ENCODE measurements at regions not wholly inside any gene's neighbourhood (a gene's known extent, or its start where the extent isn't known, plus 50 kb on each side); places are given as distances from the start of the nearest gene placed in this dataset.

DNA sequence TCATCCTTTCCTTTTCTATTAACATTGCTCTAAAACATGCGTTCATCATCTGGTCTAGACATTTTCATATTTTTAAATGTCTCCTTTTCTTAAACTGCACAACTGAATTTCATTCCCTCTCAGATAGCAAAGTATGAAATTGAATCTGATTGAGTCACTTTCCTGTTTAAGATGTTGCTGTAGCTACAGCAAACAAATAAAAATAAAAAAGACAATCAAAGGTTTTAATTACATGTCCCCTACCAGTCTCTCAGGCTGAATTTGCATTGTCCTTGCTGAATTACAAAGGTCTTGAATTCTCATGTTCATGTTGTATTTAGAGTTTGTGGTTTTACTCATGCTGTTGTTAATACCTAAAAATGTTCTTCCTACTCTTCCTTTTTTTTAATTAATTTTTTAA, 537.9 kb upstream of the LRATD1 start:
- TF ChIP-seq, protein P1, sequence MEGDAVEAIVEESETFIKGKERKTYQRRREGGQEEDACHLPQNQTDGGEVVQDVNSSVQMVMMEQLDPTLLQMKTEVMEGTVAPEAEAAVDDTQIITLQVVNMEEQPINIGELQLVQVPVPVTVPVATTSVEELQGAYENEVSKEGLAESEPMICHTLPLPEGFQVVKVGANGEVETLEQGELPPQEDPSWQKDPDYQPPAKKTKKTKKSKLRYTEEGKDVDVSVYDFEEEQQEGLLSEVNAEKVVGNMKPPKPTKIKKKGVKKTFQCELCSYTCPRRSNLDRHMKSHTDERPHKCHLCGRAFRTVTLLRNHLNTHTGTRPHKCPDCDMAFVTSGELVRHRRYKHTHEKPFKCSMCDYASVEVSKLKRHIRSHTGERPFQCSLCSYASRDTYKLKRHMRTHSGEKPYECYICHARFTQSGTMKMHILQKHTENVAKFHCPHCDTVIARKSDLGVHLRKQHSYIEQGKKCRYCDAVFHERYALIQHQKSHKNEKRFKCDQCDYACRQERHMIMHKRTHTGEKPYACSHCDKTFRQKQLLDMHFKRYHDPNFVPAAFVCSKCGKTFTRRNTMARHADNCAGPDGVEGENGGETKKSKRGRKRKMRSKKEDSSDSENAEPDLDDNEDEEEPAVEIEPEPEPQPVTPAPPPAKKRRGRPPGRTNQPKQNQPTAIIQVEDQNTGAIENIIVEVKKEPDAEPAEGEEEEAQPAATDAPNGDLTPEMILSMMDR (IDR thresholded peaks at IDR 0.05), result no peak
- TF ChIP-seq POLR2AphosphoS5 (IDR thresholded peaks at IDR 0.05; ENCODE audit: low read depth, low read length) (no peak), TCF7L2 (IDR thresholded peaks at IDR 0.05; ENCODE audit: low read depth, low read length) (no peak)
- TF ChIP-seq, protein P2, sequence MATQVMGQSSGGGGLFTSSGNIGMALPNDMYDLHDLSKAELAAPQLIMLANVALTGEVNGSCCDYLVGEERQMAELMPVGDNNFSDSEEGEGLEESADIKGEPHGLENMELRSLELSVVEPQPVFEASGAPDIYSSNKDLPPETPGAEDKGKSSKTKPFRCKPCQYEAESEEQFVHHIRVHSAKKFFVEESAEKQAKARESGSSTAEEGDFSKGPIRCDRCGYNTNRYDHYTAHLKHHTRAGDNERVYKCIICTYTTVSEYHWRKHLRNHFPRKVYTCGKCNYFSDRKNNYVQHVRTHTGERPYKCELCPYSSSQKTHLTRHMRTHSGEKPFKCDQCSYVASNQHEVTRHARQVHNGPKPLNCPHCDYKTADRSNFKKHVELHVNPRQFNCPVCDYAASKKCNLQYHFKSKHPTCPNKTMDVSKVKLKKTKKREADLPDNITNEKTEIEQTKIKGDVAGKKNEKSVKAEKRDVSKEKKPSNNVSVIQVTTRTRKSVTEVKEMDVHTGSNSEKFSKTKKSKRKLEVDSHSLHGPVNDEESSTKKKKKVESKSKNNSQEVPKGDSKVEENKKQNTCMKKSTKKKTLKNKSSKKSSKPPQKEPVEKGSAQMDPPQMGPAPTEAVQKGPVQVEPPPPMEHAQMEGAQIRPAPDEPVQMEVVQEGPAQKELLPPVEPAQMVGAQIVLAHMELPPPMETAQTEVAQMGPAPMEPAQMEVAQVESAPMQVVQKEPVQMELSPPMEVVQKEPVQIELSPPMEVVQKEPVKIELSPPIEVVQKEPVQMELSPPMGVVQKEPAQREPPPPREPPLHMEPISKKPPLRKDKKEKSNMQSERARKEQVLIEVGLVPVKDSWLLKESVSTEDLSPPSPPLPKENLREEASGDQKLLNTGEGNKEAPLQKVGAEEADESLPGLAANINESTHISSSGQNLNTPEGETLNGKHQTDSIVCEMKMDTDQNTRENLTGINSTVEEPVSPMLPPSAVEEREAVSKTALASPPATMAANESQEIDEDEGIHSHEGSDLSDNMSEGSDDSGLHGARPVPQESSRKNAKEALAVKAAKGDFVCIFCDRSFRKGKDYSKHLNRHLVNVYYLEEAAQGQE (IDR thresholded peaks at IDR 0.05; ENCODE audit: insufficient read depth in 1 of 2, low read depth in 2 of 2, low read length in 1 of 2), result no peak

All from Panc1 (cell line).